GM21528 (cell line): ENCODE measurements at regions not wholly inside any gene's neighbourhood (a gene's known extent, or its start where the extent isn't known, plus 50 kb on each side); places are given as distances from the start of the nearest gene placed in this dataset.

ENCODE experiments used
- ATAC-seq: cut with Tn5 transposase; IDR thresholded peaks from one replicate; pipeline ENCODE4 v1.9.1; 2021; ENCODE audit warnings: mild to moderate bottlenecking, moderate library complexity; ENCODE audit not compliant: unreplicated experiment, low FRiP score

- ATAC-seq, result no peak
Observed at GRCh38 chr9:23611869-23612268, 214.2 kb downstream of the ELAVL2 start.

GRCh38 chr9:23615569-23615968, 210.5 kb downstream of the ELAVL2 start:
- no peak for ATAC-seq

DNA sequence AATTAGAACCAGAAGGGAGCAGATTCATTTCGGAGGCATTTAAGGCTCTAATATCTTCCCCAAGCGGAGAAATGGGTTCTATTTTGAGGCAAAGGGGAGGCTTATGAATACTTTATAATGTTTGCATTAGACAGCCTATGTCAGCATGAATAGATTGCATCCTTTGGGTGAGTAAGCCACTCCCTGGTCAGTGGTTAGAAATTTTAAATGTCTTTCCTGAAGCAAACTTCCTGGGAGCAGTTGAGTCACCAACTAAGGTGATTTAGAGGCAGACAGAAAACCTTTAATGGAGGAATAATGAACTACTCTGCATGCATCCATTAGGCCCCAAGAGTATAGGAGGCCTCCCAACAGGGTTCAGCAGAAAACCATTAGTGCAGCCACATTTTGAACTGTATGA, 204.9 kb downstream of the ELAVL2 start:
- ATAC-seq, result no peak

- no peak for ATAC-seq
Observed at GRCh38 chr9:23621924-23622323, 204.1 kb downstream of the ELAVL2 start.

DNA sequence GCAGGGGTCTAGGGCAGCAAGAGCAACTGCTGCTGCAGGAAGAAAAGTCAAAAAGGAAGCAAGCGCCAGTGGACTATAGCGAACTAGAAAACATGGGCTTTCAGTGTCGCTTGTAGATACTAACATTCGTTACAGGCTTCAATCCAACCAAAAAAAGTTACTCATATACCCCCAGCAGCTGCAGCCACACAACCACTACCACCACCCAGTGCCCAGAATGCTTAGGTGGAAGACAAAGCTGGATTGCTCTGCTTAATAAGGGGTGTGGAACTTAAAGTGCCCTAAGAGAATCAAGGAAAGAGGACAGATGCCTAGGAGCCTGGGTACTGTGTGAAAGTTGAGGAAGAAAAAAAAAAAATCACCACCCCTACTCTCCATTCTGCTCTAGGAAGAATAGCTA, 203.6 kb downstream of the ELAVL2 start:
- no peak for ATAC-seq

DNA sequence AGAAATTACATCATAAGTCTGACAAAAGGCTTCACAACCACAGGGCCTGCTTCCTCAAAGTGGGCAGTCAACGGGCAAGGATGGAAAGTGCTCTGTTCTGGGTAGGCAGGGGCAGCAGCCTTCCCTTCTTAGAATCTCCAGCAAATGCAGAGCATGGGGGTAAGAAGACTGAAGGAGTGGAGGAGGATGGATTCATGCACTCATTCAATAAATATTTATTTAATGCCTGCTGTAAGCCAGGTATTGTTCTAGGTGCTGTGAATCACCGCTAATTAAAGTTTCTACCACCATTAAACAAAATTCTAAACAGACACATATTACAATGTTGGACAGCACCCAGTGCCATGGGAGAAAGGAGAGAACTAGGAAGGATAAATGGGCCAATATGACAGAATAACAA, 195.6 kb downstream of the ELAVL2 start:
- no peak for ATAC-seq

GRCh38 chr9:23635276-23635675, 190.8 kb downstream of the ELAVL2 start:
- ATAC-seq, result no peak

DNA sequence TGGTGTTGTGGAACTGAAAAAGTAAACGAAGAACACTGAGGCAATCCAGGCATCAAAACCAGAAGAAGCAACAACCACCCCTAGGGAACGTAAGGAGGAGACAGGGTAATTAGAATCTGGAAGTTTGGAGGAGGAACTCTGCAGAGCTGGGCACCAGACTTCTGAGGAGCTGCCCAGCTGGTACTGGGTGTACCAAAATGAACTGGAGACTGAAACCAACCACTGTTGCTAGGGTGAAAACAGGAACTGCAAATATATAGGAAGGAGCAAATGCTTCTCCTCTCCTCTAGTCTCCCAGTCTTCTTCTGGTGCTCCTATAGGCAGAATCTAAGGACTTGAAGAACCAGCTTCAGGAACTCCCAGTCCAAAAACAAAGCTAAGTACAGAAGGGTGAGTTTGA, 189.8 kb downstream of the ELAVL2 start:
- ATAC-seq, result no peak

DNA sequence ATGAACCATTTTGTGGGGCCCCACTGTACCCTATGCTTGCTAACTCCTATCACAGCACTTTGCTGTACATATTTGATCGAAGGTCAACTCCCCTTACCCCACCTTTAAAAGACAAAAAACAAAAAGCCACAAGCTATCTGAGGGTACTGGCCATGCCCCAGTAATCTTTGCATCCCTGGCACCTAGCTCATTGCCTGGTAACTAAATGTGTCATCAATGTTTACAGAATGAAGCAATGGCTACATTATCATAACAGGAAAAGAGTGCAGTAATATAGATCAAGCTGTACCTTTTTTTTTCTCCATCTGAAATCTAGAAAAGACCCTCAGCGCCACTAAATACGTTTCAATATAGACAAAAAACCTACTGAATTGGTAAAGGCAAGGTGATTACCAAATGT, 188.0 kb downstream of the ELAVL2 start:
- ATAC-seq, result no peak

GRCh38 chr9:23638837-23639426, 187.1 kb downstream of the ELAVL2 start:
- no peak for ATAC-seq
